SK-N-SH (cell line): ENCODE measurements at regions not wholly inside any gene's neighbourhood (a gene's known extent, or its start where the extent isn't known, plus 50 kb on each side); places are given as distances from the start of the nearest gene placed in this dataset.

Source experiments
- CTCF ChIA-PET: fragments of 300-600, 350-600 bp; formaldehyde crosslinking; extraction: SDS; loops from one replicate; lab custom pipeline; 2021; lab: Yijun Ruan, JAX
- POLR2A ChIA-PET: fragments of 350-600 bp; sonication (Branson Sonifier 250); formaldehyde crosslinking; extraction: SDS; loops from one replicate; lab custom pipeline; 2020; ENCODE audit warnings: antibody characterized with exemption, inconsistent platforms; lab: Yijun Ruan, JAX
- DNase-seq: peaks from one replicate; pipeline ENCODE4 v3.0.0; 2012
- H2AFZ ChIP-seq: fragments of 200-600 bp; sonication (generic); 2 replicates; pipeline ENCODE4 v1.8.1; 2016; ENCODE audit warnings: antibody characterized with exemption, mild to moderate bottlenecking, low read depth
- H3F3A ChIP-seq: fragments of 200-600 bp; sonication (generic); replicated peaks from 2 replicates; pipeline ENCODE3; 2016; ENCODE audit warnings: antibody characterized with exemption, mild to moderate bottlenecking; ENCODE audit not compliant: insufficient read depth
- H3K27ac ChIP-seq, 2 experiments: fragments of 200-500 bp in 1 of 2; fragments of 200-600 bp in 1 of 2; sonication (Bioruptor generic) in 1 of 2; sonication (generic), shearing (Covaris generic) in 1 of 2; 2 replicates each; pipeline versions ENCODE4 v1.5.1 to v1.6.1; 2014 to 2016; ENCODE audit warnings: low read depth in 2 of 2, inconsistent platforms in 1 of 2, low read length in 1 of 2, mild to moderate bottlenecking in 1 of 2, mixed read lengths in 1 of 2
- H3K27me3 ChIP-seq: fragments of 200-600 bp; sonication (generic), shearing (Covaris generic); 2 replicates; pipeline ENCODE4 v1.6.1; 2016; ENCODE audit warnings: mixed run types; ENCODE audit not compliant: insufficient read depth
- H3K36me3 ChIP-seq, 2 experiments: fragments of 200-500 bp in 1 of 2; fragments of 200-600 bp in 1 of 2; sonication (Bioruptor generic) in 1 of 2; sonication (generic) in 1 of 2; replicated peaks in 1 of 2; 2 replicates each; pipeline versions ENCODE3 to v1.5.1; 2014 to 2016; ENCODE audit warnings: low read length in 1 of 2, mild to moderate bottlenecking in 1 of 2; ENCODE audit not compliant: insufficient read depth in 2 of 2, control insufficient read depth in 1 of 2
- H3K4me1 ChIP-seq, 2 experiments: fragments of 200-500 bp in 1 of 2; fragments of 200-600 bp in 1 of 2; sonication (Bioruptor generic) in 1 of 2; sonication (generic), shearing (Covaris generic) in 1 of 2; 2 replicates each; pipeline versions ENCODE4 v1.5.1 to v1.6.1; 2014 to 2016; ENCODE audit warnings: low read depth in 1 of 2, low read length in 1 of 2, mixed run types in 1 of 2; ENCODE audit not compliant: insufficient read depth in 2 of 2, control insufficient read depth in 1 of 2
- H3K4me2 ChIP-seq: fragments of 200-600 bp; sonication (generic), shearing (Covaris generic); 2 replicates; pipeline ENCODE4 v1.6.1; 2017; ENCODE audit warnings: mixed run types
- H3K4me3 ChIP-seq, 2 experiments: fragments of 200-500 bp in 1 of 2; fragments of 200-600 bp in 1 of 2; sonication (Bioruptor generic) in 1 of 2; sonication (generic), shearing (Covaris generic) in 1 of 2; 2 replicates each; pipeline versions ENCODE4 v1.5.1 to v1.8.1; 2014 to 2016; ENCODE audit warnings: low read depth in 2 of 2, inconsistent platforms in 1 of 2, low read length in 1 of 2, mild to moderate bottlenecking in 1 of 2, mixed read lengths in 1 of 2, moderate library complexity in 1 of 2
- H3K79me2 ChIP-seq: fragments of 200-600 bp; sonication (generic); 2 replicates; pipeline ENCODE4 v1.8.1; 2017; ENCODE audit warnings: mild to moderate bottlenecking; ENCODE audit not compliant: insufficient read depth
- H3K9ac ChIP-seq: fragments of 200-600 bp; sonication (generic); 2 replicates; pipeline ENCODE4 v1.6.1; 2017; ENCODE audit warnings: mixed run types
- H3K9me2 ChIP-seq: fragments of 200-600 bp; sonication (generic); 2 replicates; pipeline ENCODE4 v1.6.1; 2017; ENCODE audit warnings: mixed run types
- H3K9me3 ChIP-seq: fragments of 200-600 bp; sonication (generic); 2 replicates; pipeline ENCODE4 v1.6.1; 2017; ENCODE audit warnings: mixed run types, mild to moderate bottlenecking, moderate library complexity
- H4K20me1 ChIP-seq: fragments of 200-600 bp; sonication (generic); 2 replicates; pipeline ENCODE4 v1.6.1; 2017; ENCODE audit warnings: mild to moderate bottlenecking, mixed run types; ENCODE audit not compliant: insufficient read depth
- CHD2 ChIP-seq: fragments of 150-350 bp; IDR thresholded peaks from 2 replicates; pipeline ENCODE4 v1.6.1; 2018; ENCODE audit warnings: low read length; ENCODE audit not compliant: partially characterized antibody
- ELF1 ChIP-seq: IDR thresholded peaks from 2 replicates; pipeline ENCODE4 v1.4.0; 2012
- EP300 ChIP-seq, 2 experiments: IDR thresholded peaks; 2 replicates each; pipeline versions ENCODE4 v1.4.0 to v1.6.1; 2012; ENCODE audit warnings: borderline replicate concordance in 1 of 2, low read depth in 1 of 2, low read length in 1 of 2
- EZH2phosphoT487 ChIP-seq: fragments of 200-600 bp; sonication (generic); IDR thresholded peaks from 2 replicates; pipeline ENCODE4 v1.6.1; 2017; ENCODE audit warnings: low read depth, mixed run types, mild to moderate bottlenecking, antibody characterized with exemption, moderate library complexity, borderline replicate concordance
- FOXM1 ChIP-seq: IDR thresholded peaks from 2 replicates; pipeline ENCODE4 v1.4.0; 2012; ENCODE audit warnings: low read depth, mild to moderate bottlenecking
- GABPA ChIP-seq: IDR thresholded peaks from 2 replicates; pipeline ENCODE4 v1.4.0; 2012; ENCODE audit warnings: low read depth, mild to moderate bottlenecking
- GATA2 ChIP-seq: sonication (generic); formaldehyde crosslinking; IDR thresholded peaks from 2 replicates; pipeline ENCODE4 v1.5.0; 2020; ENCODE audit warnings: mild to moderate bottlenecking, missing genetic modification reagents
- IRF3 ChIP-seq: fragments of 150-350 bp; IDR thresholded peaks from 2 replicates; pipeline ENCODE4 v1.6.1; 2016; ENCODE audit warnings: mild to moderate bottlenecking, low read depth, low read length
- JUND ChIP-seq: IDR thresholded peaks from 2 replicates; pipeline ENCODE4 v1.4.0; 2012
- MEF2A ChIP-seq: IDR thresholded peaks from 2 replicates; pipeline ENCODE4 v1.4.0; 2012; ENCODE audit warnings: low read depth, borderline replicate concordance
- MXI1 ChIP-seq: IDR thresholded peaks from 2 replicates; pipeline ENCODE4 v1.6.1; 2012; ENCODE audit warnings: mild to moderate bottlenecking, low read depth, low read length, improper control_type of control experiment
- PBX3 ChIP-seq: IDR thresholded peaks from 2 replicates; pipeline ENCODE4; 2012
- POLR2AphosphoS5 ChIP-seq: IDR thresholded peaks from 2 replicates; pipeline ENCODE4 v1.6.1; 2012; ENCODE audit warnings: low read depth, low read length
- RAD21 ChIP-seq: IDR thresholded peaks from 2 replicates; pipeline ENCODE4 v1.6.1; 2012; ENCODE audit warnings: mild to moderate bottlenecking, low read length
- RCOR1 ChIP-seq: fragments of 150-350 bp; IDR thresholded peaks from 2 replicates; pipeline ENCODE4 v1.6.1; 2017; ENCODE audit warnings: antibody characterized with exemption, low read length
- RFX5 ChIP-seq: IDR thresholded peaks from 2 replicates; pipeline ENCODE4 v1.6.1; 2012; ENCODE audit warnings: mild to moderate bottlenecking, improper control_type of control experiment, low read length
- RXRA ChIP-seq: IDR thresholded peaks from 2 replicates; pipeline ENCODE4 v1.4.0; 2012; ENCODE audit warnings: low read depth, mild to moderate bottlenecking, borderline replicate concordance
- SIN3A ChIP-seq: IDR thresholded peaks from 2 replicates; pipeline ENCODE4 v1.6.1; 2012; ENCODE audit warnings: low read depth, mild to moderate bottlenecking, low read length, moderate library complexity, borderline replicate concordance
- SMC3 ChIP-seq: IDR thresholded peaks from 2 replicates; pipeline ENCODE4 v1.6.1; 2012; ENCODE audit warnings: low read depth, low read length, improper control_type of control experiment
- TAF1 ChIP-seq: IDR thresholded peaks from 2 replicates; pipeline ENCODE4 v1.6.1; 2012; ENCODE audit warnings: low read depth, mild to moderate bottlenecking, low read length, moderate library complexity, borderline replicate concordance
- TCF12 ChIP-seq: IDR thresholded peaks from 2 replicates; pipeline ENCODE4 v1.4.0; 2012
- USF2 ChIP-seq: fragments of 150-350 bp; IDR thresholded peaks from 2 replicates; pipeline ENCODE4 v1.6.1; 2017; ENCODE audit warnings: antibody characterized with exemption, low read length, low read depth, borderline replicate concordance
- WGBS: methylation state at CpG from one replicate; pipeline ENCODE4 v1.1.6; 2017; ENCODE audit warnings: low lambda C conversion rate; 5-methylcytosine and 5-hydroxymethylcytosine counted together
- TF ChIP-seq, protein P1 (sequence below): IDR thresholded peaks from 2 replicates; pipeline ENCODE4 v1.4.0; 2012; ENCODE audit warnings: low read depth, borderline replicate concordance

DNA sequence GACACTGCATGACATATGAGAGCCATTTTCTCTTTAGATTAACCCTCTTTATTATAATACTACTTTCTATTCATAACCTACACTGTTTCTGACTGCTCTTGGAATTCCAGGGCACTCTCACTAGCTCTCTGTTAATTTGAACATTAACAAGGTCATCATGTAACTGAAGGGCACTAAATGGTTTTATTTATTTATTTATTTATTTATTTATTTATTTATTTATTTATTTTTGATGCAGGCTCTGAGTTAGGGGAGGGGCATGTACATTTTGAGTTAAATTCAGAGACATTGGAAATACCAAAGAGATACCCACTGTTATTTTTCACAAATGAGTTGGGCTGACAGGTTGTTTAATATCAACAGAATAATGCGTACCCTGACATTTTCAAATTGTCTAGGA lies 1038.7 kb upstream of the NRXN1 start:
- Histone ChIP-seq H3K4me3 (no peak overlapping the region), H3K27me3 (no peaks in the 10 kb centered on the region), H3K4me1 (peaks cover 0 to 2% of the 10 kb centered on the region in 2 experiments; a peak in 3 of 4 replicates), H3K79me2 (no peaks in the 10 kb centered on the region), H3K27ac (no peak overlapping the region), H3K9me3 (0 out of 2 replicates have a peak, but pooled peaks cover 4% of the 10 kb centered on the region), H4K20me1 (no peaks in the 10 kb centered on the region), H3F3A (no peaks in the 10 kb centered on the region), H3K4me2 (no peak overlapping the region), H3K36me3 (no peaks in the 10 kb centered on the region), H3K9me2 (no peaks in the 10 kb centered on the region), H2AFZ (no peak overlapping the region), H3K9ac (no peak overlapping the region)
- TF ChIP-seq EZH2phosphoT487 = no peak
- no peak for TF ChIP-seq RXRA
- no peak for TF ChIP-seq PBX3
- no peak for TF ChIP-seq POLR2AphosphoS5
- TF ChIP-seq MXI1 = no peak
- TF ChIP-seq TCF12 = no peak
- TF ChIP-seq USF2 = no peak
- TF ChIP-seq GATA2 (CRISPR knock-in tag) = no peak
- no peak for TF ChIP-seq RCOR1
- no peak for DNase-seq
- WGBS = 46% methylated on average over 1 of the region's 1 CpG
- POLR2A ChIA-PET = no interaction called here
- CTCF ChIA-PET = no interaction called here

DNA sequence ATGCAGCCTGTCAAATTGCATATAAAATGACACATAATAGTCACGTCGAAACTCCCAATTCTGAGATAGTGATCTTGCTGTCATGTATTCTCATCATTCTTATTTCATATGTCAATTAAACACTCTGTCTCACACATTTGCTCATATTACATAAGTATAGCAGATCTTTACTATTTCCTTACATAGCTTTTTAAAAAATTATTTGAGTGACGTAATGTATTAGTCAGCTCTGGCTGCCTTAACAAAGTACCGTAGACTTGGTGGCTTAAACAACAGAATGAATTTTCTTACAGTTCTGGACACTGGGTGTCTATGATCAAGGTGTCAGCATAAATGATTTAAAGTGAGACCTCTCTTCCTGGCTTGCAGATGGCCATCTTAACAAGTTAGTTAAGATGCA lies 1032.3 kb upstream of the NRXN1 start:
- ChIA-PET CTCF (no interaction called here), POLR2A (no interaction called here)
- no peak for TF ChIP-seq MEF2A
- TF ChIP-seq IRF3 = no peak
- TF ChIP-seq CHD2 = no peak
- TF ChIP-seq SIN3A = no peak
- TF ChIP-seq RXRA = no peak
- no peak for TF ChIP-seq SMC3
- TF ChIP-seq TAF1 = no peak
- TF ChIP-seq EZH2phosphoT487 = no peak
- TF ChIP-seq JUND = no peak
- TF ChIP-seq GATA2 (CRISPR knock-in tag) = no peak
- TF ChIP-seq, protein P1, sequence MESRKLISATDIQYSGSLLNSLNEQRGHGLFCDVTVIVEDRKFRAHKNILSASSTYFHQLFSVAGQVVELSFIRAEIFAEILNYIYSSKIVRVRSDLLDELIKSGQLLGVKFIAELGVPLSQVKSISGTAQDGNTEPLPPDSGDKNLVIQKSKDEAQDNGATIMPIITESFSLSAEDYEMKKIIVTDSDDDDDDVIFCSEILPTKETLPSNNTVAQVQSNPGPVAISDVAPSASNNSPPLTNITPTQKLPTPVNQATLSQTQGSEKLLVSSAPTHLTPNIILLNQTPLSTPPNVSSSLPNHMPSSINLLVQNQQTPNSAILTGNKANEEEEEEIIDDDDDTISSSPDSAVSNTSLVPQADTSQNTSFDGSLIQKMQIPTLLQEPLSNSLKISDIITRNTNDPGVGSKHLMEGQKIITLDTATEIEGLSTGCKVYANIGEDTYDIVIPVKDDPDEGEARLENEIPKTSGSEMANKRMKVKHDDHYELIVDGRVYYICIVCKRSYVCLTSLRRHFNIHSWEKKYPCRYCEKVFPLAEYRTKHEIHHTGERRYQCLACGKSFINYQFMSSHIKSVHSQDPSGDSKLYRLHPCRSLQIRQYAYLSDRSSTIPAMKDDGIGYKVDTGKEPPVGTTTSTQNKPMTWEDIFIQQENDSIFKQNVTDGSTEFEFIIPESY = no peak
- TF ChIP-seq ELF1 = no peak
- no peak for TF ChIP-seq POLR2AphosphoS5
- TF ChIP-seq EP300 (IDR thresholded peaks at IDR 0.05; ENCODE audit: borderline replicate concordance in 1 of 2, low read depth in 1 of 2, low read length in 1 of 2) = no peak
- TF ChIP-seq GABPA = no peak
- no peak for TF ChIP-seq USF2
- no peak for TF ChIP-seq FOXM1
- no peak for TF ChIP-seq RAD21
- TF ChIP-seq RFX5 = no peak
- no peaks in the 10 kb centered on the region for H3K79me2 ChIP-seq
- no peak overlapping the region for H3K4me3 ChIP-seq
- H3K4me1 ChIP-seq = no peaks in the 10 kb centered on the region
- no peaks in the 10 kb centered on the region for H4K20me1 ChIP-seq
- H2AFZ ChIP-seq = no peak overlapping the region
- H3K36me3 ChIP-seq = no peaks in the 10 kb centered on the region
- H3K9me2 ChIP-seq = no peaks in the 10 kb centered on the region
- no peak for DNase-seq
- WGBS = 36% methylated on average over 4 of the region's 4 CpGs
- no peaks in the 10 kb centered on the region for H3F3A ChIP-seq
- H3K27me3 ChIP-seq = no peaks in the 10 kb centered on the region
- no peak overlapping the region for H3K4me2 ChIP-seq
- no peaks in the 10 kb centered on the region for H3K9me3 ChIP-seq
- no peak overlapping the region for H3K9ac ChIP-seq
- H3K27ac ChIP-seq = no peak overlapping the region
